Caco-2 (cell line): ENCODE measurements at regions not wholly inside any gene's neighbourhood (a gene's known extent, or its start where the extent isn't known, plus 50 kb on each side); places are given as distances from the start of the nearest gene placed in this dataset.
A peak's percentile ranks its signal among the peaks of the same experiment; 100 is the strongest.
"Not testable (repeated sequence)": the region's sequence is repeated elsewhere in the genome, so short reads cannot be mapped to it uniquely, and the experiment has no call there.

Source experiments
- BruUV-seq: library from RNA; stranded (reverse); fragments of 400-500 nt; replicated peaks from 2 replicates; lab custom pipeline; 2021; lab: Mats Ljungman, UMichigan
- CTCF ChIA-PET: fragments of 300-600 bp; sonication (Branson Sonifier 250); formaldehyde crosslinking; loops from one replicate; lab custom pipeline; 2022; ENCODE audit warnings: antibody characterized with exemption; lab: Charles Lee
- POLR2A ChIA-PET: fragments of 300-600 bp; sonication (Branson Sonifier 250); formaldehyde crosslinking; loops from one replicate; lab custom pipeline; 2022; ENCODE audit warnings: antibody characterized with exemption; lab: Charles Lee
- DNase-seq, 2 experiments: peaks; one replicate each; pipeline versions ENCODE4 v3.0.0 to v3.0.0-alpha.2; 2020 to 2022
- H3K27me3 ChIP-seq: replicated peaks from 2 replicates; pipeline ENCODE4 v1.6.0; 2011; ENCODE audit warnings: low read length; ENCODE audit not compliant: control insufficient read depth, insufficient read depth
- H3K36me3 ChIP-seq: 2 replicates; pipeline ENCODE4 v1.5.1; 2011; ENCODE audit warnings: low read length; ENCODE audit not compliant: control insufficient read depth, insufficient read depth
- H3K4me1 ChIP-seq: fragments of 250-450 bp; sonication (Bioruptor Pico); 2 replicates; pipeline ENCODE4 v1.5.1; 2020; ENCODE audit warnings: mild to moderate bottlenecking
- H3K4me3 ChIP-seq: 2 replicates; pipeline ENCODE4 v1.5.1; 2011; ENCODE audit warnings: low read depth, mild to moderate bottlenecking, control low read depth, low read length
- H3K9me3 ChIP-seq: fragments of 250-450 bp; sonication (Bioruptor Pico); 2 replicates; pipeline ENCODE4 v1.5.1; 2020; ENCODE audit warnings: mild to moderate bottlenecking, moderate library complexity
- H3K27ac Mint-ChIP-seq: one replicate; pipeline ENCODE4 v1.8.0; 2022; ENCODE audit warnings: mixed read lengths; ENCODE audit not compliant: unreplicated experiment
- H3K27me3 Mint-ChIP-seq: one replicate; pipeline ENCODE4 v1.8.0; 2022; ENCODE audit warnings: mixed read lengths; ENCODE audit not compliant: insufficient read depth, unreplicated experiment
- H3K36me3 Mint-ChIP-seq: one replicate; pipeline ENCODE4 v1.8.0; 2022; ENCODE audit warnings: mild to moderate bottlenecking, mixed read lengths; ENCODE audit not compliant: insufficient read depth, unreplicated experiment
- H3K4me1 Mint-ChIP-seq: one replicate; pipeline ENCODE4 v1.8.0; 2022; ENCODE audit warnings: low read depth, mixed read lengths; ENCODE audit not compliant: unreplicated experiment
- H3K4me3 Mint-ChIP-seq: one replicate; pipeline ENCODE4 v1.8.0; 2022; ENCODE audit warnings: mild to moderate bottlenecking, moderate library complexity, mixed read lengths; ENCODE audit not compliant: unreplicated experiment
- H3K9me3 Mint-ChIP-seq: one replicate; pipeline ENCODE4 v1.8.0; 2022; ENCODE audit warnings: mixed read lengths; ENCODE audit not compliant: unreplicated experiment
- intact Hi-C: fragments of 100-400 bp; cut with micrococcal nuclease; formaldehyde crosslinking; loops from one replicate; pipeline ENCODE4 v1.10.0; 2022; ENCODE audit not compliant: unreplicated experiment
- TF ChIP-seq, protein P1 (sequence below), 2 experiments: fragments of 200-600 bp in 1 of 2; IDR thresholded peaks; 1 replicate in 1 of 2; 2 replicates in 1 of 2; pipeline versions ENCODE4 v1.5.1 to v1.8.0; 2011 to 2022; ENCODE audit warnings: antibody characterized with exemption in 1 of 2, control low read depth in 1 of 2, inconsistent platforms in 1 of 2, low read depth in 1 of 2, low read length in 1 of 2, mild to moderate bottlenecking in 1 of 2, moderate library complexity in 1 of 2; ENCODE audit not compliant: insufficient read depth in 1 of 2, severe bottlenecking in 1 of 2, unreplicated experiment in 1 of 2

DNA sequence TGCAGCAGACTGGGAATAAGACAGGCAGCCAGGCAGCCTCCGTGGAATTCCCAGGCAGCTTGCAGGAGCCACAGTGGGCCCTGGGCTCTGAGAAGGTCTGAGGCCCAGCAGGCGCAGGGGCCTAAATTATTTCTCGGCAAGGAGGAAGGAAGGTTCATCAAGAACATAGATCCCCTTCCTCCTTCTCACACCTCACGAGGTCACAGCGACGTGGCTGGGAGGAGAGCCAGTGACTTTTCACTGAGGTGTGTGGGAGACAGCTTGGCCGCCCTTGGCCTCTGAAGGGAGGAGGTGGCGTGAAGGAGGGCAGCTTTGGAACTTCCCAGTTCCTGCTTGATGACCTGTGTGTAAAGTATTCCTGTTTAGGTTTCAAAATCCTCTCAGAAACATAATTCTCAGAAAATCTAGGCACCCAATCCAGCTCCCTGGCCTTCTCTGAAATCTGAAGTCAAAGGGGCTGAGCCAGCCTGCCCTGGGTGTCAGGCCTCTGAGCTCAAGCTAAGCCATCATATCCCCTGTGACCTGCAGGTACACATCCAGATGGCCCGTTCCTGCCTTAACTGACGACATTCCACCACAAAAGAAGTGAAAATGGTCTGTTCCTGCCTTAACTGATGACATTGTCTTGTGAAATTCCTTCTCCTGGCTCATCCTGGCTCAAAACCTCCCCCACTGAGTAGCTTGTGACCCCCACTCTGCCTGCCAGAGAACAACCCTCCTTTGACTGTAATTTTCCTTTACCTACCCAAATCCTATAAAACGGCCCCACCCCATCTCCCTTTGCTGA lies 161.0 kb downstream of the ADRA2C start:
- H3K9me3 ChIP-seq, CTCF ChIA-PET, H3K27me3 Mint-ChIP-seq, POLR2A ChIA-PET, H3K4me1 ChIP-seq, H3K4me3 Mint-ChIP-seq, intact Hi-C loops, H3K36me3 Mint-ChIP-seq, H3K4me1 Mint-ChIP-seq, H3K36me3 ChIP-seq, H3K27ac Mint-ChIP-seq, H3K9me3 Mint-ChIP-seq, H3K4me3 ChIP-seq, BruUV-seq, H3K27me3 ChIP-seq, DNase-seq: not testable (repeated sequence)

DNA sequence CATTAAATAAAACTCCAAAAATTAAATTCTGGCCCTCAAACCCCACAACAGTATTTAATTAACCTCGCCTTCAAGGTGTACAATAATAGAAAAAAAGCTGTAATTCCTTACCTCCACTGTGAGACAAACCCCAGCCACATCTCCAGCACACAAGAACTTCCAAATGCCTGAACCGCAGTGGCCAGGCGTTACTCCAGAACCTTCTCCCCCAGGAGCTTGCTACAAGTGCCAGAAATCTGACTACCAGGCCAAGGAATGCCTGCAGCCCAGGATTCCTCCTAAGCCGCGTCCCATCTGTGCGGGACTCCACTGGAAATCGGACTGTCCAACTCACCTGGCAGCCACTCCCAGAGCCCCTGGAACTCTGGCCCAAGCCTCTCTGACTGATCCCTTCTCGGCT lies 163.2 kb downstream of the ADRA2C start:
- POLR2A ChIA-PET, BruUV-seq, DNase-seq, H3K27me3 Mint-ChIP-seq, H3K36me3 Mint-ChIP-seq, H3K9me3 Mint-ChIP-seq, H3K4me1 ChIP-seq, H3K4me3 ChIP-seq, H3K36me3 ChIP-seq, H3K27me3 ChIP-seq, H3K27ac Mint-ChIP-seq, H3K9me3 ChIP-seq, H3K4me1 Mint-ChIP-seq, CTCF ChIA-PET, intact Hi-C loops: not testable (repeated sequence)
- peak overlapping the region; percentile 14 for H3K4me3 Mint-ChIP-seq

DNA sequence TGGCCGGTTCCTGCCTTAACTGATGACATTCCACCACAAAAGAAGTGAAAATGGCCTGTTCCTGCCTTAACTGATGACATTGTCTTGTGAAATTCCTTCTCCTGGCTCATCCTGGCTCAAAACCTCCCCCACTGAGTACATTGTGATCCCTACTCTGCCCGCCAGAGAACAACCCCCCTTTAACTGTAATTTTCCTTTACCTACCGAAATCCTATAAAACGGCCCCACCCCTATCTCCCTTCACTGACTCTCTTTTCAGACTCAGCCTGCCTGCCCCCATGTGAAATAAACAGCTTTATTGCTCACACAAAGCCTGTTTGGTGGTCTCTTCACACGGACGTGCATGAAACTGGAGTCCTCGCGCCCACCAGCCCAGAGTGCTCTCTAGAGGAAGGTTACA lies 166.5 kb downstream of the ADRA2C start:
- H3K4me1 ChIP-seq, H3K36me3 ChIP-seq, BruUV-seq, H3K4me3 ChIP-seq, DNase-seq, H3K27me3 Mint-ChIP-seq, intact Hi-C loops, H3K4me1 Mint-ChIP-seq, H3K9me3 ChIP-seq, CTCF ChIA-PET, POLR2A ChIA-PET, H3K27ac Mint-ChIP-seq, H3K4me3 Mint-ChIP-seq, H3K36me3 Mint-ChIP-seq, H3K9me3 Mint-ChIP-seq, H3K27me3 ChIP-seq: not testable (repeated sequence)

DNA sequence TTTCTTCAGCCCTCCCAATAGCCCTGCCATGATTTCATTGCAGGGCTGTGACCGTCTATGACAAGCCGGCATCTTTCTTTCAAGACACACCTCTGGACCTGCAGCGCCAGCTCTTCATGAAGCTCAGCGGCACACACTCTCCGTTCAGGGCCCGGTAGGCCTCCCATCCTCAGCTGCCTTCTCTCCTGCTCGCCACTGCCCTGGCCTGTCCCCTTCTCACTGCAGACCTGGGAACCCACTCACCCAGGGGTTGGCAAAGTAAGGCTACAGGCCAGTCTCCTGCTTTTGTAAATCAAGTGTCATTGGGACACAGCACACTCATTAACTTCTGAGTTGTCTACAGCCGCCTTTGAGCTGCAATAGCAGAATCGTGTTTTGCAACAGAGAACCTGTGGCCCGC lies 169.2 kb downstream of the ADRA2C start:
- H3K9me3 Mint-ChIP-seq, H3K4me3 Mint-ChIP-seq, H3K4me1 ChIP-seq, H3K9me3 ChIP-seq, POLR2A ChIA-PET, CTCF ChIA-PET, H3K4me3 ChIP-seq, H3K4me1 Mint-ChIP-seq, DNase-seq, H3K36me3 Mint-ChIP-seq, intact Hi-C loops, H3K36me3 ChIP-seq, BruUV-seq, H3K27me3 Mint-ChIP-seq, H3K27me3 ChIP-seq, H3K27ac Mint-ChIP-seq: not testable (repeated sequence)

DNA sequence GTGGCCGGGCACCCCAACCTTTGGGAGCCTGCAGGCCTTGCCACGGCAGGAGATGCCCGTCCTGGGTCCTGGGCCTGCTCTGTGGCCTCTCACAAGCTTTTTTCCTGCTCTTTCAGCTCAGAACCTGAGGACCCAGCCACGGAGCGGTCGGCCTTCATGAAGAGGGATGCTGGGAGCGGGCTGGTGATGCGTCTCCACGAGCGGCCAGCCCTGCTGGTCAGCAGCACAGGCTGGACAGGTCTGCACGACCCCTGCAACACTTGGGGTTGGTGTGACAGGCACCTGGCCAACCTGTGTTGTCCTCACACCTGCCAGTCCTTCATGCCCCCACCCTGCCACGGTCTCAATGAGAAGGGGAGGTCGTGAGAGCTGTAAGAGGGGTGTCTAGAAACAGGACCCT lies 170.0 kb downstream of the ADRA2C start:
- no peaks in the 10 kb centered on the region for H3K4me1 ChIP-seq
- no peaks in the 10 kb centered on the region for H3K36me3 ChIP-seq
- H3K27ac Mint-ChIP-seq, result no peak overlapping the region
- H3K9me3 Mint-ChIP-seq, result no peaks in the 10 kb centered on the region
- intact Hi-C loops, result no loop called here
- no peak overlapping the region for H3K4me3 Mint-ChIP-seq
- POLR2A ChIA-PET, result no interaction called here
- BruUV-seq, result no TSS peak
- CTCF ChIA-PET, result interaction anchor here (0.8 kb wide), 1 partner anchor 422 kb away, joined by 4 read pairs; no protein-coding TSS in a partner anchor
- H3K9me3 ChIP-seq, result no peaks in the 10 kb centered on the region
- H3K36me3 Mint-ChIP-seq, result no peaks in the 10 kb centered on the region
- DNase-seq, result no peak
- H3K27me3 ChIP-seq, result no peaks in the 10 kb centered on the region
- no peak overlapping the region for H3K4me3 ChIP-seq
- TF ChIP-seq, protein P1, sequence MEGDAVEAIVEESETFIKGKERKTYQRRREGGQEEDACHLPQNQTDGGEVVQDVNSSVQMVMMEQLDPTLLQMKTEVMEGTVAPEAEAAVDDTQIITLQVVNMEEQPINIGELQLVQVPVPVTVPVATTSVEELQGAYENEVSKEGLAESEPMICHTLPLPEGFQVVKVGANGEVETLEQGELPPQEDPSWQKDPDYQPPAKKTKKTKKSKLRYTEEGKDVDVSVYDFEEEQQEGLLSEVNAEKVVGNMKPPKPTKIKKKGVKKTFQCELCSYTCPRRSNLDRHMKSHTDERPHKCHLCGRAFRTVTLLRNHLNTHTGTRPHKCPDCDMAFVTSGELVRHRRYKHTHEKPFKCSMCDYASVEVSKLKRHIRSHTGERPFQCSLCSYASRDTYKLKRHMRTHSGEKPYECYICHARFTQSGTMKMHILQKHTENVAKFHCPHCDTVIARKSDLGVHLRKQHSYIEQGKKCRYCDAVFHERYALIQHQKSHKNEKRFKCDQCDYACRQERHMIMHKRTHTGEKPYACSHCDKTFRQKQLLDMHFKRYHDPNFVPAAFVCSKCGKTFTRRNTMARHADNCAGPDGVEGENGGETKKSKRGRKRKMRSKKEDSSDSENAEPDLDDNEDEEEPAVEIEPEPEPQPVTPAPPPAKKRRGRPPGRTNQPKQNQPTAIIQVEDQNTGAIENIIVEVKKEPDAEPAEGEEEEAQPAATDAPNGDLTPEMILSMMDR (IDR thresholded peaks at IDR 0.05; ENCODE audit: insufficient read depth in 1 of 2, low read depth in 1 of 2, low read length in 1 of 2, severe bottlenecking in 1 of 2, unreplicated experiment in 1 of 2), result no peak
- H3K27me3 Mint-ChIP-seq, result no peaks in the 10 kb centered on the region
- no peaks in the 10 kb centered on the region for H3K4me1 Mint-ChIP-seq

DNA sequence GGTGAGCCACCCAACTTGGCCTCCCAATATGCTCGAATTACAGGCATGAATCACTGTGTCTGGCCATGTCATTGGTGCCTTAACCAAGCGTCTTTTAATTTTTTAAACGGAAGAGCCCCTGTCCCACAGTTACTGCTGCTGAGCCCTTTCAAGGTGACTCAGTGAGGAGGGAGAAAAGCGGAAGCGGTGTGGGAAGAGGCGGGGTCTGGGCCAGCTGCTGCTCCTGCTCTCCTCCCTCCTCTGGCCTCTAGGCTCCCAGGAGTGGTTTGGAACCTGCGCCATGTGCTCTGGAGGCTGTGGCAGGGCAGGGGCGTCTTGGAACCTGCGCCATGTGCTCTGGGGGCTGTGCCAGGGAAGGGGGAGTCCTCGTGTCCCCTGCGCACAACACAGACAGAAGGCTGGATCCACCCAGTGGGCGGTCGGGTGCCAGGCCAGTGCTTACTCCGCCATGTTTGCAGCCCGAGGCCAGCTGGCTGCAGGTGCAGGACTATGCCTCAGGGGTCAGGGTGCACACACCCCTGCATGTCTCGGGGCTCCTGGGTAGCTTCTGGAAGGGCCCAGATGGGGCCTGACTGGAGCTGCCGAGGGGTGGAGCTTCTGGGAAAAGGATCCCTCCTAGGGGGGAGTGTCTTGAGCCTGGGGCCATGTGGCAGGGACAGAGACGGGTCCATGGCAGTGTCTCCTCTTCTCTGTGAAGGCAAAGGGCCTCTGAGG lies 171.8 kb downstream of the ADRA2C start:
- BruUV-seq, H3K27me3 ChIP-seq, H3K27ac Mint-ChIP-seq, H3K4me3 ChIP-seq, DNase-seq, H3K9me3 ChIP-seq, H3K27me3 Mint-ChIP-seq, CTCF ChIA-PET, H3K4me1 ChIP-seq, H3K4me1 Mint-ChIP-seq, H3K36me3 Mint-ChIP-seq, POLR2A ChIA-PET, H3K36me3 ChIP-seq, intact Hi-C loops, H3K4me3 Mint-ChIP-seq, H3K9me3 Mint-ChIP-seq: not testable (repeated sequence)
